Activated CD8-positive, alpha-beta memory T cell treated with anti-CD3 and anti-CD28 coated beads, Interleukin-2, amount 50 U/mL, for 24 hours (primary cell): ENCODE measurements at regions not wholly inside any gene's neighbourhood (a gene's known extent, or its start where the extent isn't known, plus 50 kb on each side); places are given as distances from the start of the nearest gene placed in this dataset.

Experiments
- DNase-seq: peaks from one replicate; pipeline ENCODE4 v3.0.0-alpha.2; 2020; ENCODE audit errors: extremely low read depth

DNA sequence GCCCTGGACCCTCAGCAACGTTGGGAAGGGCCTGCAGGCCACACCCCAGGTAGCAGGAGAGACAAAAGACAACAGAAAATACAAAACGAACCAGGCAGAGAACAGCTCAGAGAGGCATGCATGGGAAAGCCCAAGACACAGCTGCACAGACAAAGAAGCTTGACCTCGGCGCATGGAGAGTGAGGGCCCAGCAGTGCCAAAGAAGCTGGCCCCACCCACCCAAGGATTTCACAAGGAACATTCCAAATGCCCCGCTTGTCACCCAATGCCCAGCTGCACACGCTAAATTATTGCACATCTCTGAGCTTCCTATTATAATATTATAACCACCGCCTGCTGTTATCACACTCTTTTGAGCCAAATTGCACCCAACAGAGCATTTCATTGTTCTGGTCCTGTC, 147.7 kb upstream of the TBL1X start:
- no peak for DNase-seq

DNA sequence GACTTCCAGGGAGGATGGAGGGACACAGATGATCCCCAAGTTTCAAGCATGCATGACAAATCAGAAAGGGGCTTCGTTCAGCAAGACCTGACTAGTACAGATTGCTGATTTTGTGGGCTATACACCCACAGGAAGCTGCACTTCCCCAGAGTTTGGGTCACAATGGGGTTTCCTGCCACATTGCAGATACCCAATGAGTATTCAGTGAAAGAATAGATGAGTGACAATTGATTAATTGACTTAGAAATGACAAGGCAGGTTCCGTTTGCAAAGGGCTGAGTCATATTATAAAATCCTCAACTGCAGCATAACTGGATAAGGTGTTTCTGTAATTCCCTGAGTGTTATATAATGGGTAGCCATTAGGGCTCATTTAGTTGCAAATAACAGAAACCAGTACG, 146.6 kb upstream of the TBL1X start:
- no peak for DNase-seq

DNA sequence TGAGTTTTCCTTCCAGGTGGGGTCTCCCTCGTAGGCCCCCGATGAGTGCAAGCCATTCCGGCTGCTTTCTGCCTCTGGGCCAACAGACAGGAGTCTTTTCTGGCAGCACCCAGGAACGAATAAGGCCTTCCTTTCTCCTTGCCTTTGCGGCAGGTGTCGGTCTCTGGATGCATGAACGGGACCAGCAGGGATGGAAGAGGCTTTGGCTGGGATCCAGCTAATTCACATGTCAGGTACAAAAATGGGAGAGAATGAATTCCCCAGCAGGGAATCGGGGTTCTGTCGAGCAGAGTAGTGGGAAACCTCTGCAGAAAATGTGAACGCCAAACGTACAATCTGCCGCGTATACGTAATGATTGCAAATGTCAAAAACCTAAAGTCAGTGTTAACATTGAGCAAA, 146.1 kb upstream of the TBL1X start:
- no peak for DNase-seq

DNA sequence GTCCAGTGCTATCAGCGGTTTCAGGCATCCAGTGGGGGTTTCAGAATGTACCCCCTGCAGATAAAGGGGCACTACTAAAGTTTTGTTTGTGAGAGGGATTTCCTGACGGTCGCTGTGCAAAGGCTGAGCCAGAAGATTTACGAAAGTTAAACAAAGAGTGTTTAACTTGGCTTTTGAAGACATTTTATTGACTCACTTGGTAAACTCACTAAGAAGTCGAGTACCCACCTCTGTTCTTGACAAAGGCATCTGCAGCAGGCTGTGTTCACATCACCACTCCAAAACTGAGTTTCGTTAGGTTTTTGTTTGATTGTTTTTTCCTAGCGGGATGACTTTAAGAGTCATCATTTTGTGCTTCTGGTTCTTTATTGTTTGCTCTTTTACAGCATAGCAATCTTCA, 143.9 kb upstream of the TBL1X start:
- DNase-seq: no peak

DNA sequence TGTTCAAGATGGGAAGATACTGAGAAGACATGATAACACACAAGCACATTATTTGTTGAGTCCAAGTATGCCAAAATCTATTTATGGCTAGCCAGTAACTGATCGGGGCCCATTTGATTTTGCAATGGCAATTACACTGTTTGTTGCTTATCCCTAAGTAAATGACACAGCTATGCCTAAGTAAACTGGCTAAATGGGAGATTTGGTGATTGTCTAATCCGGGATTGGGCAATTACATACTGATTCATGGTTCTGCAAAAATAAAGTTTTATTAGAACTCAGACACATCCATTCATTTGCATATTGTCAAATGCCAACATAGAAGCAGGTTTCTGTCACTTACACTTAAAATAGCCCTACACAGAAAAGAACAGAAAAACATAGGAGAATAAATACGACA, 140.2 kb upstream of the TBL1X start:
- no peak for DNase-seq

DNA sequence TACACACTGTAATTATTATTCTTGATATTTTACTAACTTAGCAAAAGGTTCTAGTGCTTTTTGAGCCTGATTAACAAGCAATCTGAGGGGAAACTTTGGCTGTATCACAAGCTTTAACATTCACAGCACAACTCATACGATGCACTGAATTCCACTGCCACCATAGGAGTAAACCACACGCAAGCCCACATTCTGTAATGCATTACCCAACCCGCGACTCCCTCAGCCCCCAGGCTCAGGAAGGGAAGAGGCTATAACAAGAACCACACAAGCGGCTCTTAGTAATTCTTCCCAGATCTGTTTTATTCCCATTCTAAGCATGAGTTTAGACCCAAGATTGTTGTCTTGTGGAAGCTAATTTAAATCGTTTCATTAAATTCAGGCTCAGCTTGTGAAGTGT, 138.5 kb upstream of the TBL1X start:
- no peak for DNase-seq

DNA sequence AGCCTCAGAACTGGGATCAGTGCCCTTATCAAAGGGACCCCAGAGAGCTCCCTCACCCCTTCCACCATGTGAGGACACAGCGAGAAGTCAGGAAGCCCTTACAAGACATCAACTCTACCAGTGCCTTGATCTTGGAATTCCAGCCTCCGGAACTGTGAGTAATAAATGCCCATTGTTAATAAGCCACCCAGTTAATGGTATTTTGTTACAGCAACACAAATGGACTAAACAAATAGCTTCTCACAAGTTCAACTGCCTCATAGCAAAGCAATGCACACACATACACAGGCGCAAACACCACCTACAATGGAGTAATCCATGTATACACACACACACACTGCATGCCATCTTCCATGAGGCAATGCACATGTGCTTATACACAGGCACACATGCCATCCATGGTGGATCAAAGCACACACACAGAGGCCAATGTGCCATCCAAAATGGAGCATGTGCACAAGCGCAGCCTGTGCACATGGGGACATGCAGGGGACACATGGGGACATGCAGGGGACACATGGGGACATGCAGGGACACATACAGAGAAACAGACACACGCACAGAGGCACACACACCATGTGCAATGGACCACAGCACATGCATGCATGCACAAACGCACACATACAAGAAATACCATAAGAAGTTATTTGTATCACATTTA, 137.6 kb upstream of the TBL1X start:
- no peak for DNase-seq

DNA sequence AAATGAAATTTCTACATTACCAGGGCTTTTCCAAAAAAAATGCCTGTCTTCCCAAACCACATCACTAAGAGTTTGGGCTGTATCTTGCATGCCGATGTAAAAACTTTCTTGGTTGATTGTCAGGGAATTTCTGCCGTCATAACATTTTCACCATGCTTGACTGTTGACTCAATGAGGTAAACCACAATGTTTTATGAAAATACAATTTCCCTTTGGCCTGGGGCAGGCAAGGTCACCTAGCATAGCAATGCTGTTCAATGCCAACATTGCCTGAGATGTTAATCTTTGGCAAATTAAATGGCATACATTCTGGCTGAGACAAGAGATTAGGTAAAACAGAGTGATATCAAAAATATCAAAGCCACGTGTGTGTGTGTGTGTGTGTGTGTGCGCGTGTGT, 137.1 kb upstream of the TBL1X start:
- DNase-seq: no peak

DNA sequence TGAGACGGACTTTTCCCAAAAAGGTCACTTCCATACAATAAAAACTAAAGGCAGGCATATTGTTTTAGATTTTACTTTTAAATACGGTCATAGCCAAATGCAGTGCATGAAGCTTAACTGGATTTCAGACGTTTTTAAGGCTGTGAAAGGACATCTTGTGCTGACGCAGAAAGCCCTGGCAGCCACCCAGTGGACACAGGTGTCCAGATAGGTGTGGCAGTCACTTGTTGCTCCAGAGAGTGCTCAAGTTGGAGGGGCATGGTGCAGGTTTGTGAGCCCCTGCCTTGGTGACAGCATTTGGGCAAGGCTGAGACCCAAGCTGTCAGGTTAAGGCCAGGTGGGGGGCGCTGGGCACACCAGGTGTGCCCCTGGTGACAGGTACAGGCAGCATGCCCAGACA, 135.8 kb upstream of the TBL1X start:
- DNase-seq: no peak

DNA sequence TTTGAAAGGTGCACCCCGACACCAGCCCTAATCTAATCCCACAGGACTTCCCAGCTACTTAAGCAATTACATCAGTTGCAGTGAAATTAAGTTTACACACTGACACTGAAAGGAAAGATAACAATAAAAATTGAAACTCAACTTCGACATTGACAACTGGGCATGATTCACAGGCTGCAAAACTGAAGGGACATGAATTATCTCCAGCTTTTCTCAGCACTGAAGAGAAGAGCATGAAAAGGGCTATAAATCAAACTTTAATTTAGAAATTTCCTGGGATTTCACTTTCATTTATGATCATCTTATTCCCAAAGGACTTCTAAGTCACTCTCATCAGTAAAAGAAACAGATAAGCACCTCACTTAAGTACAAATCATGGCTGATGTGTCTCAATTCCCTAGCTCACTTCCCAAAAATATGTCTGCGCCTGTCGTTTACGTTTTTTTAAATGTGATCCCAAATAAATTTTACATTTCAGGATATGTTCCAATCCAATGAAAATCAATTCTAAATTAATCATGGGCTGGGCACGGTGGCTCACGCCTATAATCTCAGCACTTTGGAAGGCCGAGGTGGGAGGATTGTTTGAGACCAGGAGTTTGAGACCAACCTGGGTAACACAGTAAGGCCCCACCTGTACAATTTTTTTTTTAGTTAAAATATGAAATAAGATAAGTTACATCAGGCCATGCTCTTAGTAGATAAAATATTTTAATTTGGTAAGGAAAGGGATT, 134.4 kb upstream of the TBL1X start:
- DNase-seq: no peak

DNA sequence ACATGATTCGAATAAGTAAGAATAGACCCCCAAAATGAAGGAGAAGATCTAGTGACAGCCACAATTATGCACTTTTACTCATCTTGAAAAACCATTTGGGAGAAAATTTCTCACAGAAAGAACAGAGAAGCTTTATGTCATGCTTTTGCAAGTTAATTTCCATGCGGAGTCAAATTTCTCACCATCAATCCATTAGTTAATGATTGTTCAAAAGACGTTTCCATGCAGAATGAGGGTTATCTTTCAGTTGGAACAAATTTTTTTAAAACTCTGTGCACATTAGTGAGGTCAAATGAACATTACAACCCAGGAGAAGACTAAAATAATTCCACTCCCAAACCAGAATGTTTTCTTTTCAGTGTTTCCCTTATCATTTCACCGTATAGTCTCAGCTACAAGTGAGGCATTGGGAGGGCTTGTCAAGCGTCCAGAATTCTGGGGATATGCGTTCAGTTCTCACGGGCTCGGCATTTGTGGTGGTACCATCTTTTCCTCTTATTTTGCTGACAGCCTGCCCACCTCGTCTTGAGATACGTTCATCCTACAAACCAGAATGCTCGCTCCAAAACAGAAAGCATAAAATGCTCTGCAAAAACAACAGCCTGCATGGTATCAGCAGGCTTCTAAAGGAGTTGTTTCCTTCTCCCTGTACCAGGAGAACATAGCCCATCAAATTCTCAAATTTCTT, 130.8 kb upstream of the TBL1X start:
- DNase-seq: no peak

DNA sequence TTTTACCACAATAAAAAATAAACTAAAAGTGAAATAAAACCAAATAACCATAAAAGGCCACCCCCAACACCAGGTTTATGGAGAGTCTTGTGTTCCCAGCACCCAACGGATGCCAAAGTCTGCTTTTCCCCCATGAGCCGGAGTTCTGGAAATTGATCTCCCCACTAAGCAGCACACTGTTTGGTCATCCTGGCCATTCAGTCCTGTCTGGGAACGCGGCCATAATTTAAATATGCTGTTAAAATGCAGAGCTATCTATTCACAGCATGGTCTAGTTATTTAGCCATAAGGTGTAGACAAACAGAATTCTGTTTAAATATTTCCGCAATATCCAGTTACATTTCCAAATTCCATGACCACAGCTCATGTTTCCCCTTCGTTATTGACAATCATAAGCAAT, 129.6 kb upstream of the TBL1X start:
- no peak for DNase-seq

DNA sequence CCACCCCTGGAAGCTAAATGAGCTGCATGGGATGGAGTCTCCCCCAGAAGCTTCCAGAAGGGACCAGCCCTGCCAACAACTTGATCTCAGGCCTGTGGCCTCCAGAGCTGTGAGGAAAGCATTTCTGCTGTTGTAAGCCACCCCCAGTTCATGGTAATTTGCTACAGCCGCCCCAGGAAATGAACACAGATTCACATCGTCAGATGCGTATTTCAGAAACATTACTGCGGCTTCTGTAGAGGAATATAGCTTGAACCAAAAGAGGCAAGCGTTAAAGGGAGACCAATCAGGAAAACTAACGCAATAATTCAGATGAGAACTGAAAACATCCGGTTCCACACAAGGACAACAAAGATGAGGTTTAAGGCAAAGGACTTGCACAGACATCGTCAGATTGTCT, 128.4 kb upstream of the TBL1X start:
- no peak for DNase-seq

DNA sequence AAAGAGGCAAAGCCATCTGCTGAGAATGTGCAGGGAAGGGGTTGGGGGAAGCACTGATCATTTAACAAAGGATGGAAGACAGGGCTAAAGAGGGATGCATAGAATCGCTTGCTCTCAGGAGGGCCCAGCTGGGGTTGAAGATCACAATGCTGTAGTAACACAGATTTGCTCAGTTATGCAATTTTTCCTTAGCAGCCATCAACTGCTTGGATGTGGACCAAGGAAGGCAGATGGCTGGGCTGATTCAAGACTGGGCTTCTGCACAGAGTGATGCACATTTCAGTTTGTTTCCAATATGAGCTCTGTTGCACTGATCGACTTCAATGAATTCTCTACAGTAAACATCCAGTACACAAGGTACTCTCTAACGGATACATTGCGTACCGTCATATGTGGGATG, 127.8 kb upstream of the TBL1X start:
- no peak for DNase-seq

DNA sequence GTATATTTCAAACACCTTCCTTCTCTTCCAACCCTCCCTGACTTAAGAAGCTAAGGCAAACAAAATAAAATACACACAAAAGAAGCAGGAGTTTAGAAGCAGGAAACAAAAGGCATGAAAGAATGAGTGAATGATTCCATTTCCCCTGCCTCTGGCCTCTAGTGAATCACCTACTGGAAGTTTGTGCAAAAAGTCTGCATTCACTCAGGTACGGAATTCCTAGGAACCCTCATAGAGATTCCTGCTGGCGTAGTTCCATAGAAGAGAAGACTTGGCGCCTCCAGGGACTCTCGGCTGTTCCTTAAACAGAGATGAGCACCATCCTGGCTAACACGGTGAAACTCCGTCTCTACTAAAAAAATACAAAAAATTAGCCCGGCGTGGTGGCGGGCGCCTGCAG, 125.9 kb upstream of the TBL1X start:
- DNase-seq: no peak

DNA sequence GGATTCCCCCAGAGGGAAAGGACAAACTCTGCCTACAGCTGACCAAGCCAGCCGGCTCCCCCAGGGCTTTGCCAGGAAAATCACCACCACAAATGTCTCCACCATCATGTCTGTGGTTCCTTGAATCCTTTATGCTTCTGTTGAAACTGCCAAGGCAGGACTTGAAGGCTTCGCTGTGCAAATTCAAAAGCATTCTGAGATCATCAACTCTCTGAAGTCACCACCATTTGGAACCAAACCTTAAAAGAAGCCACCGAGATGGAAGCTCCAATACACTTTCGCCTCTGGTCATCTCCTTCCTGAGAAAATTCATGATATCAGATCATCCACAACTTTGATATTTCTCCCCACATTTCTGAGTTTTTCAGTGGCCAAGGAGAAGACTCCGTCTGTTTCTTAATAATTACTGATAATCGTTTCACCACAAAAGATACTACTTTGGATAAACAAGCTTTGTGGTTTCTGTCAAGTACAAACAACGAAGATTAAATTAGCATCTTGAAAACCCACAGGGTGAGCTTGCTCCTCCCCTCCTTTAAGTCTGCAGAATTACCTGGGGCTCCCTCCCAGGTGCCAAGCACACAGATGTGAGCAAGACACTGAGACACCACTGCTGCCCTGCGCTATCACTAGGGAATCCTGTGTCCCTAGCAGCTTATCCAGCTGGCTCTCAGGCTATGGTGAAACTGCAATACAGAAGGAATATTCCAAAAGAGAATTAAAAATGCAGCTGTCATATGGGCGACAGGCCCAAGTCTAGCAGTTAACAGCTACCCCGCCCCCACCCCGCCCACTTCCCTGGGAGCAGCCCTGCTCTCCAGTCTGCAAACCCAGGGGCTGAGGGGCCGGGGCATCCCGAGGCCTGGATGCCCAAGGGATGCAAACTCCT, 125.0 kb upstream of the TBL1X start:
- DNase-seq: no peak

DNA sequence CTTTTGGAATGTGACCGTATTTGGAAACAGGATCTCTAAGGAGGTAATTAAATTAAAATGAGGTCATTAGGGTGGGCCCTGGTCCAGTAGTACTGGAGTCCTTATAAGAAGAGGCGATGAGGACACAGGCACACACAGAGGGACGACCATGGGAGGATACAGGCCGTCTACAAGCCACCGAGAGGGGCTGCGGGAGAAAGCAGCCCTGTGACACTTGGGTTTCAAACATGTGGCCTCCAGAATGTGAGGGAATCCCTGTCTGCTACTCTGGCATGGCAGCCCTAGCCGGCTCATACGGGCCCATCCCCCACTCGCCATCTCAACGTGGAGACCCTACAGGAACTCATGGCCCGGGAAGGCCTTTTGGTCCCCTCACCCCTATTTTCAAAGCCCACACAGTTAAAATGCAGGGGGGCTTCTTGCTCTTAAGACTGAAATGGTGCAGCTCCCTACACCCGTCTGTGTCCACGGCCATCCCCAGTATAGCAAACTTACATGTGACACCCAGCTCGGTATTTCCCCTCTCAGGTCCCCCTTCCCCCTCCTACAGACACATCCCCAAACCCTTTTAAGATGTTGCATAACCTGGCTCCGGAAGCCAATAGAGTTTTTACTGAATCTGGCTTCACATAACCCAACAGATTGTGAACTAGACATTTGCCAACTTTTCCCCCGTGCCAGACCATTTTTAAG, 124.1 kb upstream of the TBL1X start:
- DNase-seq: no peak

DNA sequence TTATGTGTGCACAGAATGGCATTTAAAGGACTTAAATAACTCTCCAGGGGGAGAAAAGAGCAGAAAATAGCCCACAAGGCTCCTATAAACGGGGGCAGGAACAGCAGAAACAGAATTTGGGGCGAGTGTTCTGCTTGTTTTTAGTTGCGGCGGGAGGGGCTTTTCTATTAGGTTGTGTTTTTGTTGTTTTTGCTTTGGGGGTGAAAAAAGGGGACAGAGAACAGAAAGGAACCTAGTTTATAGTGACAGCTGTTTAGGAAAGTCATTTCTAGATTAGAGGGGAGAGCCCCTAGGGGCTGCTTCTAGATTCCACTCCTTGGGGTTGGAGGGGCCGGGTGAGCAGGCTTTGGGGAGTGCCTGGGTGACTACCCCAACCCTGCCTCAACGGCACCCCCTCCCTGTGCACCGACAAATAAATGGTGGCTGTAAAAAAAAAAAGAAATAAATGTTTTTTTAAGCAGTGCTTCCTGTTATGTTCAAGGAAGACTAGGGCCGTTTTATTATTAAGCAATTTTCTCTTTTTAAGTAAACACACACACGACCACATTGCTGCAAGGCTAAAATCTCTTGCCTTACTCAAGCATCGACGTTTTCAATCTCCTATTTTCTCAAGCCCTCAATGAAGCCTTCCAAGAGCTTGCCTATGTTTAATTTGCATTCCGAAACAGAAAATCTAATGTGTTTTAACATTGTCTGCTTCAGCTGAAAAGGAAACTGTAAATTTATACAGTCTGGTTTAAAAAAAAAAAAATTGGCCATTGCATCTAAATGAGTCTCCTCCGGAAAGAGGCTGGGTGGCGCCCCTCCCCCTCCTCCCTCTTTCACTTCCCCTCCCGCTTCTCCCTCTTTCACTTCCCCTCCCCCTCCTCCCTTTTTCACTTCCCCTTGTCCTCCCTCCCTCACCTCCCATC, 123.3 kb upstream of the TBL1X start:
- DNase-seq: no peak

DNA sequence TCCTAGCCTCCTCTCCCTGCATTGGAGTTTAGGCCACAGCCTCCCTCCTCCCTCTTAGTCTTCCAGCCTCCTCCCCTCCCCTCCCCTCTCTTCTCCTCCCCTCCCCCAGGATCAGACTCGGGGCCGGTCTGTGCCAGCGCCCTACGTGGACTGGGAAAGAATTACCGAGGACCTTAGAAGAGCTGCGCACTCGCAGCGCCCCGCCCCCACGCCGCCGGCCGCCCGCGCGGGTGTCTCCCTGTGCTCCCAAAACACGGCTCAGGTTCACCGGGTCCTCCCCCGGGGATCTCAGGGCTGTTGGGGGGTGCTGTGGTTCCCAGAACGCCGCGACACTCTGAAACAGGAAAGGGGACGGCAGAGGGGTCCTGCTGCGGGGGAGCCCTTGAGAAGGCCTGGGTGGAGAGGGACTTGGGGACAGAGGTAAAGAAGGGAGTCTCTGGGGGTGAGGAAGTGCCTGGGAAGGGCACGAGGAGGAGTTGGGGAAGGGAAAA, 122.3 kb upstream of the TBL1X start:
- DNase-seq: no peak

DNA sequence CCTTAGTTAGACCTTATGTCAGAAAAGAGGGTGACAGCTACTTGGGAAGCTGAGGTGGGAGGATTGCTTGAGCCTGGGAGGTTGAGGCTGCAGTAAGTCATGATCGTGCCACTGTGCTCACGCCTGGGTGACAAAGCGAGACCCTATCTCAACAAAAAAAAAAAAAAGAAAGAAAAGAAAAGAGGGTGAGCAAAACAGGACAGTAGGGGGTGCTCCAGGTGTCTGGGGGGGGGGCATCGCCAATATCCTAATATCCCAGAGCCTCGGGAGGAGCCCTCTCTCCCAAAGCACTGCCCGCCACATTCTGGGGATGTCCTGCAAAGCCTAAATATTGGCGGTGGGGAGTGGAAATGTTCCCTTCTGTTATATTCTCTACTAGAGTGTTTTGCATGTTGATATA, 120.9 kb upstream of the TBL1X start:
- DNase-seq: no peak
